PC-9 (cell line): ENCODE measurements at regions not wholly inside any gene's neighbourhood (a gene's known extent, or its start where the extent isn't known, plus 50 kb on each side); places are given as distances from the start of the nearest gene placed in this dataset.
"Not testable (repeated sequence)": the region's sequence is repeated elsewhere in the genome, so short reads cannot be mapped to it uniquely, and the experiment has no call there.

Source experiments
- EZH2 ChIP-seq: fragments of 200-600 bp; sonication (generic); IDR thresholded peaks from 2 replicates; pipeline ENCODE4 v1.8.0; 2017; ENCODE audit warnings: antibody characterized with exemption, low read depth
- TF ChIP-seq, protein P1 (sequence below): fragments of 200-600 bp; sonication (generic); conservative IDR thresholded peaks from 2 replicates; pipeline ENCODE4 v1.6.1; 2017; ENCODE audit warnings: mixed run types, antibody characterized with exemption, mild to moderate bottlenecking, moderate library complexity

DNA sequence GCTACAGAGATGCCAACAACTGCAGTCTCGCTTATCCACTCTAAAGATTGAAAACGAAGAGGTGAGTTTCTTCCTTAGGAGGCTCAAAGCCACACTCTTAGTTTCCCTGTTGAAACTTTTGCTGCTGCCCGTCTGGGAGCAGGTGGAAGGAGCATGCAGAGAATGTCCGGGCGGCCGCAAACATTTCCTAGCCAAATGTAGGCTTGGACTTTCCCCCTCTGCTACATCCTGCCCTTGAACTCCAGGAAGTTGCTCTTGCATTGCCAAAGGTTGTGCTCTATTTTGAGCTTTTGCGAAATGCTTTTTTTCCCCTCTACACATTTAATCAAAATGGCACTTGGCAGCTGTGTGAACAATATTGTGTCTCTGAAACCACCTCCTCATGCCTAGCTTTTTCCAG lies 95.3 kb upstream of the FAM72C start:
- TF ChIP-seq, protein P1, sequence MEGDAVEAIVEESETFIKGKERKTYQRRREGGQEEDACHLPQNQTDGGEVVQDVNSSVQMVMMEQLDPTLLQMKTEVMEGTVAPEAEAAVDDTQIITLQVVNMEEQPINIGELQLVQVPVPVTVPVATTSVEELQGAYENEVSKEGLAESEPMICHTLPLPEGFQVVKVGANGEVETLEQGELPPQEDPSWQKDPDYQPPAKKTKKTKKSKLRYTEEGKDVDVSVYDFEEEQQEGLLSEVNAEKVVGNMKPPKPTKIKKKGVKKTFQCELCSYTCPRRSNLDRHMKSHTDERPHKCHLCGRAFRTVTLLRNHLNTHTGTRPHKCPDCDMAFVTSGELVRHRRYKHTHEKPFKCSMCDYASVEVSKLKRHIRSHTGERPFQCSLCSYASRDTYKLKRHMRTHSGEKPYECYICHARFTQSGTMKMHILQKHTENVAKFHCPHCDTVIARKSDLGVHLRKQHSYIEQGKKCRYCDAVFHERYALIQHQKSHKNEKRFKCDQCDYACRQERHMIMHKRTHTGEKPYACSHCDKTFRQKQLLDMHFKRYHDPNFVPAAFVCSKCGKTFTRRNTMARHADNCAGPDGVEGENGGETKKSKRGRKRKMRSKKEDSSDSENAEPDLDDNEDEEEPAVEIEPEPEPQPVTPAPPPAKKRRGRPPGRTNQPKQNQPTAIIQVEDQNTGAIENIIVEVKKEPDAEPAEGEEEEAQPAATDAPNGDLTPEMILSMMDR = not testable (repeated sequence)
- not testable (repeated sequence) for TF ChIP-seq EZH2
